ENCODE measurements at regions not wholly inside any gene's neighbourhood (a gene's known extent, or its start where the extent isn't known, plus 50 kb on each side); places are given as distances from the start of the nearest gene placed in this dataset.
A peak's percentile ranks its signal among the peaks of the same experiment; 100 is the strongest.

GRCh38 chr13:39941911-39942551 lies 286.6 kb downstream of the COG6 start:
- DNase-seq: no peak

- DNase-seq: no peak
Observed at GRCh38 chr13:39942552-39943273, 287.3 kb downstream of the COG6 start.

- DNase-seq: no peak
Observed at GRCh38 chr13:39943711-39944110, 288.2 kb downstream of the COG6 start.

- no peak for DNase-seq
Observed at GRCh38 chr13:39945226-39945625, 289.8 kb downstream of the COG6 start.

- DNase-seq: no peak
Observed at GRCh38 chr13:39946769-39947168, 291.3 kb downstream of the COG6 start.

- no peak for DNase-seq
Observed at GRCh38 chr13:39951301-39951700, 295.8 kb downstream of the COG6 start.

GRCh38 chr13:39952249-39953233 lies 297.1 kb downstream of the COG6 start:
- DNase-seq: peak; percentile 34

GRCh38 chr13:39954476-39954875 lies 299.0 kb downstream of the COG6 start:
- no peak for DNase-seq

- no peak for DNase-seq
Observed at GRCh38 chr13:39955560-39955959, 300.1 kb downstream of the COG6 start.

- no peak for DNase-seq
Observed at GRCh38 chr13:39956036-39956435, 300.6 kb downstream of the COG6 start.

GRCh38 chr13:39957868-39958677 lies 302.6 kb downstream of the COG6 start:
- DNase-seq: no peak

- DNase-seq: no peak
Observed at GRCh38 chr13:39959497-39960144, 304.2 kb downstream of the COG6 start.

GRCh38 chr13:39960191-39960590 lies 304.7 kb downstream of the COG6 start:
- no peak for DNase-seq

GRCh38 chr13:39961036-39961435 lies 305.6 kb downstream of the COG6 start:
- DNase-seq: no peak

- no peak for DNase-seq
Observed at GRCh38 chr13:39963612-39964011, 308.1 kb downstream of the COG6 start.

GRCh38 chr13:39965309-39965708 lies 309.8 kb downstream of the COG6 start:
- DNase-seq: no peak

- no peak for DNase-seq
Observed at GRCh38 chr13:39967199-39967959, 311.9 kb downstream of the COG6 start.

- DNase-seq: no peak
Observed at GRCh38 chr13:39968646-39969475, 313.4 kb downstream of the COG6 start.

GRCh38 chr13:39970177-39970846 lies 314.9 kb downstream of the COG6 start:
- DNase-seq: no peak
